ENCODE measurements at regions not wholly inside any gene's neighbourhood (a gene's known extent, or its start where the extent isn't known, plus 50 kb on each side); places are given as distances from the start of the nearest gene placed in this dataset.

- TF ChIP-seq, protein P1, sequence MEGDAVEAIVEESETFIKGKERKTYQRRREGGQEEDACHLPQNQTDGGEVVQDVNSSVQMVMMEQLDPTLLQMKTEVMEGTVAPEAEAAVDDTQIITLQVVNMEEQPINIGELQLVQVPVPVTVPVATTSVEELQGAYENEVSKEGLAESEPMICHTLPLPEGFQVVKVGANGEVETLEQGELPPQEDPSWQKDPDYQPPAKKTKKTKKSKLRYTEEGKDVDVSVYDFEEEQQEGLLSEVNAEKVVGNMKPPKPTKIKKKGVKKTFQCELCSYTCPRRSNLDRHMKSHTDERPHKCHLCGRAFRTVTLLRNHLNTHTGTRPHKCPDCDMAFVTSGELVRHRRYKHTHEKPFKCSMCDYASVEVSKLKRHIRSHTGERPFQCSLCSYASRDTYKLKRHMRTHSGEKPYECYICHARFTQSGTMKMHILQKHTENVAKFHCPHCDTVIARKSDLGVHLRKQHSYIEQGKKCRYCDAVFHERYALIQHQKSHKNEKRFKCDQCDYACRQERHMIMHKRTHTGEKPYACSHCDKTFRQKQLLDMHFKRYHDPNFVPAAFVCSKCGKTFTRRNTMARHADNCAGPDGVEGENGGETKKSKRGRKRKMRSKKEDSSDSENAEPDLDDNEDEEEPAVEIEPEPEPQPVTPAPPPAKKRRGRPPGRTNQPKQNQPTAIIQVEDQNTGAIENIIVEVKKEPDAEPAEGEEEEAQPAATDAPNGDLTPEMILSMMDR (IDR thresholded peaks at IDR 0.05) = no peak
- DNase-seq = peak in 1 of 4 donors; percentile 7
- no peak overlapping the region for H3K4me3 ChIP-seq
- no peaks in the 10 kb centered on the region for H3K36me3 ChIP-seq
- no peak overlapping the region for H3K27ac ChIP-seq
- peaks cover 0 to 22% of the 10 kb centered on the region in 2 donors for H3K27me3 ChIP-seq
- intact Hi-C loops (cut with DNase I) = no loop called here
- H3K9me3 ChIP-seq = peaks cover 0 to 18% of the 10 kb centered on the region in 2 donors
- H3K4me1 ChIP-seq = no peaks in the 10 kb centered on the region
- ATAC-seq = no peak
Measured at GRCh38 chr16:86027373-86028126, 128.6 kb downstream of the IRF8 start.

- no peaks in the 10 kb centered on the region for H3K4me1 ChIP-seq
- TF ChIP-seq, protein P1 (IDR thresholded peaks at IDR 0.05) = no peak
- peaks cover 0 to 8% of the 10 kb centered on the region in 2 donors for H3K9me3 ChIP-seq
- no peak overlapping the region for H3K4me3 ChIP-seq
- H3K27me3 ChIP-seq = peaks cover 0 to 31% of the 10 kb centered on the region in 2 donors
- peak; percentile 52 for ATAC-seq
- intact Hi-C loops (cut with DNase I) = no loop called here
- peak in 2 of 4 donors; percentile 29 to 63 for DNase-seq
- peak overlapping the region in 1 of 2 donors; percentile 7 for H3K27ac ChIP-seq
- no peaks in the 10 kb centered on the region for H3K36me3 ChIP-seq
Measured at GRCh38 chr16:86029131-86029741, 130.3 kb downstream of the IRF8 start.

- DNase-seq = peak in 1 of 4 donors; percentile 24
- intact Hi-C loops (cut with DNase I) = no loop called here
Measured at GRCh38 chr16:86030116-86030515, 131.2 kb downstream of the IRF8 start.

GRCh38 chr16:86031141-86031678 lies 132.2 kb downstream of the IRF8 start:
- H3K4me1 ChIP-seq = no peaks in the 10 kb centered on the region
- no peaks in the 10 kb centered on the region for H3K9me3 ChIP-seq
- TF ChIP-seq, protein P1 (IDR thresholded peaks at IDR 0.05) = no peak
- no peak overlapping the region for H3K27ac ChIP-seq
- ATAC-seq (no peak), DNase-seq (peak in 1 of 4 donors; percentile 10)
- no peaks in the 10 kb centered on the region for H3K36me3 ChIP-seq
- H3K27me3 ChIP-seq = peaks cover 0 to 31% of the 10 kb centered on the region in 2 donors
- no peak overlapping the region for H3K4me3 ChIP-seq
- intact Hi-C loops (cut with DNase I) = no loop called here

More at GRCh38 chr16:86030116-86030515, 131.2 kb downstream of the IRF8 start:
- Histone ChIP-seq H3K27me3 (peaks cover 0 to 31% of the 10 kb centered on the region in 2 donors), H3K9me3 (no peaks in the 10 kb centered on the region), H3K36me3 (no peaks in the 10 kb centered on the region), H3K27ac (no peak overlapping the region), H3K4me3 (no peak overlapping the region), H3K4me1 (no peaks in the 10 kb centered on the region)
- ATAC-seq = no peak
- TF ChIP-seq, protein P1 (IDR thresholded peaks at IDR 0.05) = no peak

DNA sequence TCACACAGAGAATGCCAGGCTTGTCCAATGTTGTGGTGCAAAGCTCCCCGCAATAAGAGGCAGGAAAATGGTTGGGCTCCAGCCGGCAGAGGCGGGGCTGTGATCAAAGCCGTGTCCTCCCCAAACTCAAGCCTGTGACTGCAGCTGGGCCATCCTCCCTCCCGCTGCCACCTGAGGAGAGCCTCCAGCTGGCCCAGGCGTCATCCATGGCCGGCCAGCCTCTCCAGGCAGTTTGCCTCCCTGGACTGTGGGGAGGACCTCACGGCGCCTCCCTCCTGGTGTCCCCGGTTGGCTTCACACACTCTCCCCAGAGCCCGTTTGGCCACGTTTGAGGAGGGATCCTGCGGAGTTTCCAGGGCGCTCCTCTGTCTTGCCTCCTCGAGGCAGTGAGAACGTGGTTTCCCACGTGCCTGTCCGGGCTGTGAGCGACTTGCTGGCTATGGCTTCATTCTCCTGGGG lies 134.1 kb downstream of the IRF8 start:
- Histone ChIP-seq H3K4me3 (no peak overlapping the region), H3K9me3 (no peaks in the 10 kb centered on the region), H3K27me3 (peaks cover 0 to 26% of the 10 kb centered on the region in 2 donors), H3K4me1 (no peaks in the 10 kb centered on the region), H3K27ac (no peak overlapping the region), H3K36me3 (no peaks in the 10 kb centered on the region)
- intact Hi-C loops (cut with DNase I) = no loop called here
- peak; percentile 47 for ATAC-seq
- peak in 2 of 4 donors; percentile 34 to 62 for DNase-seq
- TF ChIP-seq, protein P1 (IDR thresholded peaks at IDR 0.05) = no peak
